ENCODE measurements at regions not wholly inside any gene's neighbourhood (a gene's known extent, or its start where the extent isn't known, plus 50 kb on each side); places are given as distances from the start of the nearest gene placed in this dataset.

GRCh38 chr21:38057626-38058025 is 141.4 kb upstream of the KCNJ6 start:
- TF ChIP-seq CTCF (IDR thresholded peaks at IDR 0.05; ENCODE audit: insufficient read depth, missing control alignments), result no peak
- no peak for FAIRE-seq
- no peak for DNase-seq (ENCODE audit: insufficient read length, low spot score)

GRCh38 chr21:38060533-38060932 is 144.3 kb upstream of the KCNJ6 start:
- DNase-seq (ENCODE audit: insufficient read length, low spot score), result no peak
- no peak for FAIRE-seq

GRCh38 chr21:38067086-38067739 is 151.0 kb upstream of the KCNJ6 start:
- FAIRE-seq (no peak), DNase-seq (ENCODE audit: insufficient read length, low spot score) (no peak)
- no peak for TF ChIP-seq CTCF (IDR thresholded peaks at IDR 0.05; ENCODE audit: insufficient read depth, missing control alignments)

More at GRCh38 chr21:38060533-38060932, 144.3 kb upstream of the KCNJ6 start:
- no peak for TF ChIP-seq CTCF (IDR thresholded peaks at IDR 0.05; ENCODE audit: insufficient read depth, missing control alignments)

- FAIRE-seq, result no peak
- no peak for TF ChIP-seq CTCF (IDR thresholded peaks at IDR 0.05; ENCODE audit: insufficient read depth, missing control alignments)
- DNase-seq (ENCODE audit: insufficient read length, low spot score), result no peak
These were observed 156.2 kb upstream of the KCNJ6 start for GRCh38 chr21:38072489-38072888.

GRCh38 chr21:38075833-38076587 is 159.8 kb upstream of the KCNJ6 start:
- DNase-seq (ENCODE audit: insufficient read length, low spot score), result no peak
- no peak for FAIRE-seq
- TF ChIP-seq CTCF (IDR thresholded peaks at IDR 0.05; ENCODE audit: insufficient read depth, missing control alignments), result no peak

- TF ChIP-seq CTCF (IDR thresholded peaks at IDR 0.05; ENCODE audit: insufficient read depth, missing control alignments), result no peak
- FAIRE-seq (no peak), DNase-seq (ENCODE audit: insufficient read length, low spot score) (no peak)
These were observed 161.3 kb upstream of the KCNJ6 start for GRCh38 chr21:38077569-38077968.

- DNase-seq (ENCODE audit: insufficient read length, low spot score) (no peak), FAIRE-seq (no peak)
- TF ChIP-seq CTCF (IDR thresholded peaks at IDR 0.05; ENCODE audit: insufficient read depth, missing control alignments), result no peak
These were observed 164.6 kb upstream of the KCNJ6 start for GRCh38 chr21:38080888-38081287.
